ENCODE measurements at regions not wholly inside any gene's neighbourhood (a gene's known extent, or its start where the extent isn't known, plus 50 kb on each side); places are given as distances from the start of the nearest gene placed in this dataset.

DNA sequence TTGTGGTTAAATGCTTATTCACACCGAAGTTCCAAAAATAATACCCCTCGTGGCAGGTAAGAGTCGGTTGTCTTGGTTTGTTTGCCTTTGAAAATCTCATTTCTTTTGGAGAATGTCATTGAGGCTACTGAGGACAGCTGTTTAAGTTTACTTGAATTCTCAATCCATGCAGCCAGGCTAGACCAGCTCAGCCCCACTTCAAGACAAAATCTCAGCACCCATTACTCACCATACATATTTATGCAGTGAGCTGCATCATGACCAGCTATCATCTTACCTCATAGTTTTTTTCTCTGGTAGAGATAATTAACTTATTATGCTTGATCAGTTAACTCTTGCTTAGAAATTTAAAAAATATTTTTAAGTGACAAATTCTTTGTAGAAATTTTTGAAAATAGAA lies 115.9 kb downstream of the HAUS1 start:
- intact Hi-C loops (cut with micrococcal nuclease; ENCODE audit: unreplicated experiment) (no loop called here), in situ Hi-C loops (cut with HindIII; ENCODE audit: low pct_unique_long_range_greater_than_20kb, low sequenced_read_pairs) (no loop called here)
- no peak overlapping the region for H3K27ac ChIP-seq (ENCODE audit: low read length)
- no peaks in the 10 kb centered on the region for H3K36me3 ChIP-seq (ENCODE audit: control insufficient read depth, insufficient read depth, low read length)
- no peak for DNase-seq (ENCODE audit: low read depth, low spot score)
- no peaks in the 10 kb centered on the region; the same call in 1 of the 2 replicates for H3K4me1 ChIP-seq (ENCODE audit: control insufficient read depth, insufficient read depth, low read length)
- TF ChIP-seq TCF7L2 (IDR thresholded peaks at IDR 0.05; ENCODE audit: low read depth, low read length) (no peak), POLR2AphosphoS5 (IDR thresholded peaks at IDR 0.05; ENCODE audit: low read depth, low read length) (no peak)
- TF ChIP-seq, protein P1, sequence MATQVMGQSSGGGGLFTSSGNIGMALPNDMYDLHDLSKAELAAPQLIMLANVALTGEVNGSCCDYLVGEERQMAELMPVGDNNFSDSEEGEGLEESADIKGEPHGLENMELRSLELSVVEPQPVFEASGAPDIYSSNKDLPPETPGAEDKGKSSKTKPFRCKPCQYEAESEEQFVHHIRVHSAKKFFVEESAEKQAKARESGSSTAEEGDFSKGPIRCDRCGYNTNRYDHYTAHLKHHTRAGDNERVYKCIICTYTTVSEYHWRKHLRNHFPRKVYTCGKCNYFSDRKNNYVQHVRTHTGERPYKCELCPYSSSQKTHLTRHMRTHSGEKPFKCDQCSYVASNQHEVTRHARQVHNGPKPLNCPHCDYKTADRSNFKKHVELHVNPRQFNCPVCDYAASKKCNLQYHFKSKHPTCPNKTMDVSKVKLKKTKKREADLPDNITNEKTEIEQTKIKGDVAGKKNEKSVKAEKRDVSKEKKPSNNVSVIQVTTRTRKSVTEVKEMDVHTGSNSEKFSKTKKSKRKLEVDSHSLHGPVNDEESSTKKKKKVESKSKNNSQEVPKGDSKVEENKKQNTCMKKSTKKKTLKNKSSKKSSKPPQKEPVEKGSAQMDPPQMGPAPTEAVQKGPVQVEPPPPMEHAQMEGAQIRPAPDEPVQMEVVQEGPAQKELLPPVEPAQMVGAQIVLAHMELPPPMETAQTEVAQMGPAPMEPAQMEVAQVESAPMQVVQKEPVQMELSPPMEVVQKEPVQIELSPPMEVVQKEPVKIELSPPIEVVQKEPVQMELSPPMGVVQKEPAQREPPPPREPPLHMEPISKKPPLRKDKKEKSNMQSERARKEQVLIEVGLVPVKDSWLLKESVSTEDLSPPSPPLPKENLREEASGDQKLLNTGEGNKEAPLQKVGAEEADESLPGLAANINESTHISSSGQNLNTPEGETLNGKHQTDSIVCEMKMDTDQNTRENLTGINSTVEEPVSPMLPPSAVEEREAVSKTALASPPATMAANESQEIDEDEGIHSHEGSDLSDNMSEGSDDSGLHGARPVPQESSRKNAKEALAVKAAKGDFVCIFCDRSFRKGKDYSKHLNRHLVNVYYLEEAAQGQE (IDR thresholded peaks at IDR 0.05; ENCODE audit: insufficient read depth in 1 of 2, low read depth in 2 of 2, low read length in 1 of 2): no peak
- TF ChIP-seq, protein P2, sequence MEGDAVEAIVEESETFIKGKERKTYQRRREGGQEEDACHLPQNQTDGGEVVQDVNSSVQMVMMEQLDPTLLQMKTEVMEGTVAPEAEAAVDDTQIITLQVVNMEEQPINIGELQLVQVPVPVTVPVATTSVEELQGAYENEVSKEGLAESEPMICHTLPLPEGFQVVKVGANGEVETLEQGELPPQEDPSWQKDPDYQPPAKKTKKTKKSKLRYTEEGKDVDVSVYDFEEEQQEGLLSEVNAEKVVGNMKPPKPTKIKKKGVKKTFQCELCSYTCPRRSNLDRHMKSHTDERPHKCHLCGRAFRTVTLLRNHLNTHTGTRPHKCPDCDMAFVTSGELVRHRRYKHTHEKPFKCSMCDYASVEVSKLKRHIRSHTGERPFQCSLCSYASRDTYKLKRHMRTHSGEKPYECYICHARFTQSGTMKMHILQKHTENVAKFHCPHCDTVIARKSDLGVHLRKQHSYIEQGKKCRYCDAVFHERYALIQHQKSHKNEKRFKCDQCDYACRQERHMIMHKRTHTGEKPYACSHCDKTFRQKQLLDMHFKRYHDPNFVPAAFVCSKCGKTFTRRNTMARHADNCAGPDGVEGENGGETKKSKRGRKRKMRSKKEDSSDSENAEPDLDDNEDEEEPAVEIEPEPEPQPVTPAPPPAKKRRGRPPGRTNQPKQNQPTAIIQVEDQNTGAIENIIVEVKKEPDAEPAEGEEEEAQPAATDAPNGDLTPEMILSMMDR (IDR thresholded peaks at IDR 0.05): no peak
- H3K27me3 ChIP-seq (ENCODE audit: control insufficient read depth, insufficient read depth, low read length): no peaks in the 10 kb centered on the region
- no peak overlapping the region for H3K4me3 ChIP-seq (ENCODE audit: low read depth in 2 of 2, low read length in 2 of 2)
- ChIA-PET POLR2A (no interaction called here), CTCF (no interaction called here)
- H3K9me3 ChIP-seq (ENCODE audit: control insufficient read depth, insufficient read depth, low read depth, low read length): no peaks in the 10 kb centered on the region
- no peak for ATAC-seq
- BruUV-seq (replicated peaks): no TSS peak

DNA sequence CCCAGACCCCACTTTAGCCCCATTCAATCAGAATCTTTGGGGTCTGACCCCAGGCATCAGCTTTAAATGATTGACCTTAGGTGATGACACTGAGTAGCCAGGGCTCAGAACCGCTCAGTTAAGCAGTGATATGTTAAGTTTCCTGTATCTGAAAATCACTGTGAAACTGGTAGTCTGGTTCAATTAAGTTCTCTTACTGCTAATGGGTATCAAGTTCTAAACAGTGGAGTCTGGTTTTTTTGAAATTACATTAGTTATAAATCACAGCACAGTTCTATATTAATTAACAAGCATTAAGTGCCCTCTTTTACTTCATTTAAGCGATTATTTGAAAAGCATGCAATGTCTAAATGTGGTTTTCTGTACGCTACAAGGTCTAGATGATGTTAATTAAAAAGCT lies 117.9 kb downstream of the HAUS1 start:
- ChIA-PET POLR2A (interaction anchor here (0.6 kb wide), 2 partner anchors 14 to 59 kb away, joined by 3 to 5 read pairs; no protein-coding TSS in a partner anchor), CTCF (interaction anchor here (0.6 kb wide), 3 partner anchors 14 to 401 kb away, joined by 3 to 5 read pairs (median 4); no protein-coding TSS in a partner anchor)
- TF ChIP-seq POLR2AphosphoS5 (IDR thresholded peaks at IDR 0.05; ENCODE audit: low read depth, low read length): no peak
- no peak for TF ChIP-seq SIN3A (IDR thresholded peaks at IDR 0.05; ENCODE audit: borderline replicate concordance, insufficient read depth, low read depth, low read length)
- TF ChIP-seq, protein P1 (IDR thresholded peaks at IDR 0.05; ENCODE audit: insufficient read depth in 1 of 2, low read depth in 2 of 2, low read length in 1 of 2): no peak
- no peak for DNase-seq (ENCODE audit: low read depth, low spot score)
- no peak overlapping the region for H3K27ac ChIP-seq (ENCODE audit: low read length)
- no peaks in the 10 kb centered on the region for H3K9me3 ChIP-seq (ENCODE audit: control insufficient read depth, insufficient read depth, low read depth, low read length)
- no peak overlapping the region for H3K4me3 ChIP-seq (ENCODE audit: low read depth in 2 of 2, low read length in 2 of 2)
- intact Hi-C loops (cut with micrococcal nuclease; ENCODE audit: unreplicated experiment) (no loop called here), in situ Hi-C loops (cut with HindIII; ENCODE audit: low pct_unique_long_range_greater_than_20kb, low sequenced_read_pairs) (no loop called here)
- no TSS peak for BruUV-seq (replicated peaks)
- H3K4me1 ChIP-seq (ENCODE audit: control insufficient read depth, insufficient read depth, low read length): no peaks in the 10 kb centered on the region
- no peaks in the 10 kb centered on the region for H3K27me3 ChIP-seq (ENCODE audit: control insufficient read depth, insufficient read depth, low read length)
- ATAC-seq: no peak
- no peaks in the 10 kb centered on the region for H3K36me3 ChIP-seq (ENCODE audit: control insufficient read depth, insufficient read depth, low read length)

Measured in Panc1 (cell line).